Activated T-helper 1 cell treated with anti-CD3 and anti-CD28 coated beads, Interleukin-12 subunit alpha, Interleukin-12 subunit beta, Interleukin-2, Interleukin-4 antibody, amounts not matched to agents 30 ng/mL and 10 ng/mL and 1 ng/mL, durations not matched to agents 14 hours and 24 hours and 36 hours (primary cell): ENCODE measurements at regions not wholly inside any gene's neighbourhood (a gene's known extent, or its start where the extent isn't known, plus 50 kb on each side); places are given as distances from the start of the nearest gene placed in this dataset.

Source experiments
- DNase-seq: peaks from one replicate; pipeline ENCODE4 v3.0.0; 2021; ENCODE audit warnings: low spot score
- H3K27ac Mint-ChIP-seq: one replicate; pipeline ENCODE4 v1.8.0; 2021; ENCODE audit warnings: mild to moderate bottlenecking, mixed read lengths
- H3K27me3 Mint-ChIP-seq: one replicate; pipeline ENCODE4 v1.8.0; 2022; ENCODE audit warnings: mild to moderate bottlenecking, moderate library complexity, mixed read lengths; ENCODE audit not compliant: insufficient read depth
- H3K36me3 Mint-ChIP-seq: one replicate; pipeline ENCODE4 v1.8.0; 2021; ENCODE audit warnings: low read depth, mixed read lengths
- H3K4me1 Mint-ChIP-seq: one replicate; pipeline ENCODE4 v1.8.0; 2021; ENCODE audit warnings: low read depth, mixed read lengths
- H3K4me3 Mint-ChIP-seq: one replicate; pipeline ENCODE4 v1.8.0; 2021; ENCODE audit warnings: mild to moderate bottlenecking, moderate library complexity, mixed read lengths
- H3K9me3 Mint-ChIP-seq: one replicate; pipeline ENCODE4 v1.8.0; 2021; ENCODE audit warnings: mixed read lengths
- intact Hi-C: fragments of 100-400 bp; cut with micrococcal nuclease; formaldehyde crosslinking; loops from one replicate; pipeline ENCODE4 v1.15.1; 2024

DNA sequence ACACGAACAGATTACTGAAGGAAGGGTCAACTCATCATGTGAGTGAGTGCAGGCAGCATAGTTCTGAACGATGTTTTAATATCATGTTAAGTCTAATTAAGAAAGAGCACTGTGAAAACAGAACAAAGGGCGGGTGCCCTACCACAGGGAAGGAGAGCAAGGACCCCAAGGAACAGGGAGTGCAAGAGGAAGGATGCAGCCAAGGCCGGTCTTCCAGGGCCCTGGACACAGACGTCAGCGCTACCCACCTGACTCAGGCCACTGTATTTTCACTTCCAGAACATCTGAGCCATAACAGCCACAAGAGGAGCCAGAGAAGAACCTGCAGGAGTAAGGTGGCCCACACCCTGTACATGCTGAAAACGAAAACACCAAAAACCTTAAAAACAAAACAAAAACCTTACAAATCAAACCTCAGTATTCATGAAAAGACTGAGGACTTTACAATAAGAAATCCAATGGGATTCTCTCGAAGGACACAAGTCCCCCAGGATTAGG lies 506.1 kb upstream of the AKR1E2 start:
- Mint-ChIP-seq H3K36me3 (peaks cover 2% of the 10 kb centered on the region), H3K27me3 (peaks cover 16% of the 10 kb centered on the region)
- DNase-seq: no peak

DNA sequence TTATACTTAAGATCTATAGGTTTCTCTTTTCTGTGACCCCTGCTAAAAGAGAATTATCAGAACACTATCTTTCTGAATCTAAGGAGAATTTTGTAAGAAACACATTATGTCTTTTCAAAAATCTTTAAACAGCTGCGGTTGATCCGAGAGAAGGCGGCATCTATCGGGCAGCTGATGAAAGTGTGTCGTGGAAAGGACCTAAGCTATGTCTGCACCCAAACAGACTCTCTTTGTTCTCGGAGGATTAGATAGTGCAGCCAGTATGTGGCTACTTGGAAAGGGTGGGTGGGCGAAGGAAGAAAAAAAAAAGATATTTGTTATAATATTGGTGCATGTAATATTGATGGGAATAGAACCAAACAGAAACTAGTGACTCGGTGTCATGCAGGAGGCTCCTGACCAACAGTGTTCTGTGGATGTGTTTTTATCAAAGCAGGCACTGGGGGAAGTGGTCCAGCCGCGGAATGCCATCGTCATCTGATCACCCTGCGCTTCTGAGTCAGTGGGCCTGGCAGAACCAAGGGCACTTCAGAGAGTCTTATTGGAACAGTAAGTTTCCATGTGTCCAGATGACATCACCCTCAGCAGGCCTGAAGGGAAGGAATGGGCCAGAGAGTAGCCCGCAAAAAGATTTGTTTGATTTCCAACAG lies 509.7 kb upstream of the AKR1E2 start:
- intact Hi-C loops: no loop called here
- DNase-seq: no peak
- Mint-ChIP-seq H3K27me3 (peaks cover 10% of the 10 kb centered on the region), H3K4me3 (no peak overlapping the region), H3K27ac (no peak overlapping the region), H3K36me3 (no peaks in the 10 kb centered on the region), H3K4me1 (no peaks in the 10 kb centered on the region), H3K9me3 (no peaks in the 10 kb centered on the region)

More for the DNA sequence above, 506.1 kb upstream of the AKR1E2 start:
- intact Hi-C loops: no loop called here
- no peaks in the 10 kb centered on the region for H3K9me3 Mint-ChIP-seq
- no peak overlapping the region for H3K4me3 Mint-ChIP-seq
- H3K27ac Mint-ChIP-seq: no peak overlapping the region
- no peaks in the 10 kb centered on the region for H3K4me1 Mint-ChIP-seq

DNA sequence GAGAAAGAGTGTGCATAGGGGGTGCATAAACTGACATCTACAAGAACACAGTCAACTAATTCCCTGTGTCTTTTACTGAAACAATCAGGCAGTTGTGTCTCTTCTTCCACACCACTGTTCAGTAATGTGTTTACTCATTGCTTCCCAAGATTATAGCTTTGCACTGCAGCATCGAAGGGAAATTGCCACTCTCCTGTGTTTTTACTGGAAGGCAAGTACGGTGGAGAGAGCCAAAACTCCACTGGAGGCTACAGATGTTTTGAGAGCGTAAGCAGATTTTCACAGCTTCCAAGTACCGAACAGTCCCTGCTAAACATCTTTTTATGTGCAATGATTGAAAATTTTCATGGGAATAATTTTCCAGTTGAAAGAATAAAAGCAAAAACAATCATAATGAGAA lies 510.5 kb upstream of the AKR1E2 start:
- no peak for DNase-seq
- H3K27ac Mint-ChIP-seq: no peak overlapping the region
- H3K36me3 Mint-ChIP-seq: no peaks in the 10 kb centered on the region
- no peaks in the 10 kb centered on the region for H3K9me3 Mint-ChIP-seq
- no peaks in the 10 kb centered on the region for H3K4me1 Mint-ChIP-seq
- intact Hi-C loops: no loop called here
- peaks cover 10% of the 10 kb centered on the region for H3K27me3 Mint-ChIP-seq
- H3K4me3 Mint-ChIP-seq: no peak overlapping the region

DNA sequence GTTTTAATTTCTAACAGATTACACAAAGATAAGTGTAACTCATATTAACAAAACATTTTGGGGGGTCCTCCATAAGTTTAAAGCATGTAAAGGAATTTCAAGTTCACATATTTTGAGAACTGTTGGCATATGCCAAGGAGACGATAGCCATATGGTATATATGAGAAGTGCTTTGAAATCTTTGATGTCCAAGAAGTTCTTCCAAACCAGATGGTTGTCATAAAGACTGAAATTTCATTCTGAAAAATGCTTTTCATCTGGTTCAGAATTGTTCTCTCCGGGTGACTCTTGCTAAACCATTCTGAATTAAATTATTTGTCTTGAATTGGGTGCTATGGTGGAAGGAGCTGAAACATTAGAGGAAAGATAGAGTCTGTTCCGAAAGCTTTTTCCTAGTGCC lies 513.0 kb upstream of the AKR1E2 start:
- H3K27me3 Mint-ChIP-seq: peaks cover 10% of the 10 kb centered on the region
- no peak overlapping the region for H3K4me3 Mint-ChIP-seq
- intact Hi-C loops: no loop called here
- no peak overlapping the region for H3K27ac Mint-ChIP-seq
- H3K9me3 Mint-ChIP-seq: no peaks in the 10 kb centered on the region
- H3K4me1 Mint-ChIP-seq: no peaks in the 10 kb centered on the region
- no peak for DNase-seq
- no peaks in the 10 kb centered on the region for H3K36me3 Mint-ChIP-seq

DNA sequence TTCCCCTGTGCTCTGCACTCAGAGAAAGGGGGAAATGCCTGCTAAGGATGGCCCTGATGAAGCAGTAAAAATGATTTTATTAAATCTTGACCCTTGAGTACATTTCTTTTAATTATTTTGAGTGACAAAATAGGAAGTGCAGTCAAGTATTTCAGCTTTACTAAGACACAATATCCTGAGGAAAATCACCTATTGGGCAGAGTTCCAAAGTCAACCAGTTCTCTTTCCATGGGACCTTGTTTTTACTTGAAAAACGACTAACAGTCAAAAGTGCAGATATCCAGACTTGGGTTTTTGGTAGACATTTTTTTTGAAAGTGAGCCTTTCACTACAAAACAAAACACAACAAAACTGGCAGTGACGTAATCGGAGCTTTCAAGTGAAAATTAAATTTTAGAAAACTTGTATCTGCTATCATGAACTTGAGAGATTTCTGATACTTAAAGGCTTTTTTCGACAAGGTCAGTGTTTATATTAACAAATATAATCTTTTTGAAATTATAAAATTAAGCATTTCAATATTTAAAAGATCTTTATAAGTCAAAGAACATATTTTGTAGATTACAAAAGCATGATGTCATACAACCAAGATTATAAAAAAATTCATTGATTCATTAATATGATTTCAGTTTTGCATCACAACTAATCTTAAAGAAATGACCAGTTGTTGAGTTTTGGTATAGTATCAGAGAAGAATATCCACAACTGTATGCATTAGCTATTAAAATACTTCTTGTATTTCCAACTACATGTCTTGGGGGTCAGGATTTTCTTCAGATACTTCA lies 513.8 kb upstream of the AKR1E2 start:
- Mint-ChIP-seq H3K4me1 (no peaks in the 10 kb centered on the region), H3K9me3 (no peaks in the 10 kb centered on the region), H3K36me3 (no peaks in the 10 kb centered on the region), H3K27ac (no peak overlapping the region), H3K4me3 (no peak overlapping the region), H3K27me3 (peaks cover 10% of the 10 kb centered on the region)
- intact Hi-C loops: no loop called here
- no peak for DNase-seq

DNA sequence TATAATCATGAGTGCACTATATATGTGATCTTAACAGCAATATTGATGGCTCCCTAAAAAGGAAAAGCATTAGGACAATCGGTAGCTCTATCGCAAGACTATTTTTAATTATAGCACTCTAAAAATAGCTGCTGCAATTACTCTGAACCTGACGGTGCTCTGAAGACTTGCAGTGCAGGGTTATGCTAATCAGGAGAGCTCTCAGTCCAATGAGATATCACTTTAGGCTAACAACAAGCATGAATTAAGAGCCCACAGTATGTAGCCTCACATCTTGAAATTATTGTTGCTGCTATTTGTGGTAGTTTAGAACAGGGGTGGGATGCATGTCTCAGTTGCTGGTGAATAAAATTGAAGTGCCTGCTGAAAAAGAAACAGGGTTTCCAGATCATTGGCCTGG lies 515.8 kb upstream of the AKR1E2 start:
- Mint-ChIP-seq H3K36me3 (no peaks in the 10 kb centered on the region), H3K4me1 (no peaks in the 10 kb centered on the region), H3K27ac (no peak overlapping the region), H3K27me3 (peaks cover 18% of the 10 kb centered on the region), H3K9me3 (no peaks in the 10 kb centered on the region), H3K4me3 (no peak overlapping the region)
- DNase-seq: no peak
- intact Hi-C loops: no loop called here

DNA sequence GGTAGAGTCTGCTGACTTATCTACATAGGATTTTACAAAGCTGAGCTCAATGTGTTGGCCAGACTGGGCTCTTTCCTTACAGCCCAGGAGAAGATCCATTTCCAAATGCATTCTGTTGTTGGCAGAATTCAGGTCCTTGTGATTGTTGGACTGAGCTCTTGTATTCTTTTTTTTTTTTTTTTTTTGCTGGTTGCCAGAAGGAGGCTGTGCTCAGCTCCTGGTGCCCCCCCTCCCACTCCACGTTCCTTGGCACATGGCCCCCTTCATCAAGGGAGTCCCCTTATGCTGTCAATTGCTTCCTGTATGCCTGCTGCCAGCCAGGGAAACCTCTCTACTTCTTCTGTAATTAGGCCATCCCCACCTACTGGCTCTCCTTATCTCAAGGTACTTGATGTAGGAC lies 518.1 kb upstream of the AKR1E2 start:
- Mint-ChIP-seq H3K9me3 (no peaks in the 10 kb centered on the region), H3K36me3 (no peaks in the 10 kb centered on the region), H3K27me3 (peaks cover 23% of the 10 kb centered on the region), H3K4me3 (no peak overlapping the region), H3K27ac (no peak overlapping the region), H3K4me1 (no peaks in the 10 kb centered on the region)
- intact Hi-C loops: no loop called here
- DNase-seq: no peak

DNA sequence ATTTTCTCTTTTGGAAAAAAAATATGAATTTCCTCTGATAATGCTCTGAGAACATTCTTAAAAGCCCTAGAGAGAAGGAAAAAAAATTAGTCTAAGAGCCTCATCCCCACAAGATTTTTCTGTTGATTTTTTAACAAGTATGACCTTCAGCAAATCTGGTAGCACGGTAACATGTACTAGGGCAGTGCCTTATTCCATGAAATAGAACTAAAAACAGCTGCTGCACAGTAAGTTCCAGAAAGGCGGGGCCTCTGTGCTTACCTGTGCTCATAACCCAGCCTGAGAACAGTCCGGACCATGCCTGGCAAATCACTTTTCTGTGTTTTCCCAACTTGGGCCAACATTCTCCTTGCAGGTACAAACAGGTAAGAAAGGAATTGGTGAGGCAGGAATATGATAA lies 519.1 kb upstream of the AKR1E2 start:
- Mint-ChIP-seq H3K27ac (no peak overlapping the region), H3K27me3 (peaks cover 23% of the 10 kb centered on the region), H3K4me1 (no peaks in the 10 kb centered on the region), H3K4me3 (no peak overlapping the region), H3K36me3 (no peaks in the 10 kb centered on the region), H3K9me3 (no peaks in the 10 kb centered on the region)
- DNase-seq: no peak
- intact Hi-C loops: no loop called here

DNA sequence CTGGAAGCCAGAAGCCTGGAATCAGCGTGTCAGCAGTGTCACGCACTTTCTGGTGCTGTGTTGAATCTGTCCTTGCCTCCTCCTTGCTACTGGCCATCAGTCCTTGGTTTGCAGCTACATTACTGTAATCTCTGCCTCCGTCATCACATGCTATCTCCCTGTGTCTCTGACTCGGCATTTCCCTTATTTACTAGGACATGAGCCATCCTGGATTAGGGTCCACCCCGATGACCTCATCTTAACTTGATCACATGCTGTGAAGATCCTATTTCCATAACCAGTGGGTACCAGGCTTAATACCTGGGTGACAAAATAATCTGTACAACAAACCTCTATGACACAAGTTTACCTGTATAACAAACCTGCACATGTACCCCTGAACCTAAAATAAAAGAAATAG lies 518.0 kb upstream of the KLF6 start:
- no peaks in the 10 kb centered on the region for H3K4me1 Mint-ChIP-seq
- no peak for DNase-seq
- no peak overlapping the region for H3K4me3 Mint-ChIP-seq
- no peak overlapping the region for H3K27ac Mint-ChIP-seq
- H3K9me3 Mint-ChIP-seq: no peaks in the 10 kb centered on the region
- peaks cover 20% of the 10 kb centered on the region for H3K27me3 Mint-ChIP-seq
- H3K36me3 Mint-ChIP-seq: no peaks in the 10 kb centered on the region
- intact Hi-C loops: no loop called here

DNA sequence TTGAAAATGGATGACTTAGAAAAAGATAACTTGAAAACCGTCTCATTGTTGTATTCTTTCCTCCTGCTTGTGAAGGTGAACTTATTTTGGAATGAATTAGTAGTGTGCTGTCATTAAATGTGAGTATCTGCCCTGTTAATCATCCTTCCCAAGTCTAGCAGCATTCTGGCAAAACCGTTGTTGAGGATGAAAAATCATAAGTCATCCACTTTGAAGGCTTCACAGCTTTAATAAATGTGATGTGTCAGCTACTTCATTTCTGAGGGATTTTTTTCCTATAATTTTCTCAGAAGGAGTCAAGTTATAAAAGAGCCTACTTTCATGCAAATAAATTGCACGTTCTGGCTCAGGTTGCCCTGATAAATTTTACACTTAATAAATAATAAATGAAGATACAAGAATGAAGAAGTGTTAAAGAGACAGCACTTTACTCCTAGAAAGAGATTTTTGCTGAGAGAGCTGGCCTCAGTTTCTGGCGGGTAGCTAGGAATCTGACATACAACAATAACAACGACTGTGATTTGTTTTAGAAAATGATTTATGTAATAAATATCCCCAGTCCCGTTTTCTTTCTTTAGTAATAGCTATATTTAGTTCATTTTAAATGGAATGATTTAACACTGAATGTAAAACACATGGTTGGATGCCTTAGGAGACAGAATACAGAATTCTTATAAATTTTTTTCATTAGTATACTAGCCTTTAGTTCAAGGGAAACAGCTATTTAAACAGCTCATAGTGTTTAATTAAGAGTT lies 516.5 kb upstream of the KLF6 start:
- Mint-ChIP-seq H3K4me3 (no peak overlapping the region), H3K36me3 (no peaks in the 10 kb centered on the region), H3K9me3 (no peaks in the 10 kb centered on the region), H3K27ac (no peak overlapping the region), H3K27me3 (peaks cover 15% of the 10 kb centered on the region), H3K4me1 (no peaks in the 10 kb centered on the region)
- intact Hi-C loops: no loop called here
- no peak for DNase-seq

DNA sequence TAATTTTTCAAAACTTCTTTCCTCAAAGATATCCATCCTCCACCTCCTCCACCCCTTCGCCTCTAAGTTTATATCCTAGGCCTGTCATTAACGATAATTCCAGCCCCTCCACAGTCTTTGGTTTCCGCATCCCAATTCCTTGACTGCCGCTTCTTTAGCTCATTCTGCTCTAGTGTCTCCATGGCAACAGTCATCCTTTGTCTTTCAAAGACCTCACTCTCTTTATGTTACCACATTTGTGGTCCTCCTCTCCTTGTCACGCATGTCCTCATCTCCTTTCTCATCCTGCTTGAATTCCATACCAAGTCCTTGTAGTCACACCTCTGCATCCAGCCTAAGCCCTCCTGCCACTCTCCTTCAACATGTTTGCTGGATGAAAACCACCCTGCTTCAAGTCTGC lies 511.2 kb upstream of the KLF6 start:
- H3K27me3 Mint-ChIP-seq: no peaks in the 10 kb centered on the region
- DNase-seq: no peak
- intact Hi-C loops: no loop called here
- no peak overlapping the region for H3K4me3 Mint-ChIP-seq
- no peaks in the 10 kb centered on the region for H3K9me3 Mint-ChIP-seq
- H3K4me1 Mint-ChIP-seq: no peaks in the 10 kb centered on the region
- H3K27ac Mint-ChIP-seq: no peak overlapping the region
- no peaks in the 10 kb centered on the region for H3K36me3 Mint-ChIP-seq

DNA sequence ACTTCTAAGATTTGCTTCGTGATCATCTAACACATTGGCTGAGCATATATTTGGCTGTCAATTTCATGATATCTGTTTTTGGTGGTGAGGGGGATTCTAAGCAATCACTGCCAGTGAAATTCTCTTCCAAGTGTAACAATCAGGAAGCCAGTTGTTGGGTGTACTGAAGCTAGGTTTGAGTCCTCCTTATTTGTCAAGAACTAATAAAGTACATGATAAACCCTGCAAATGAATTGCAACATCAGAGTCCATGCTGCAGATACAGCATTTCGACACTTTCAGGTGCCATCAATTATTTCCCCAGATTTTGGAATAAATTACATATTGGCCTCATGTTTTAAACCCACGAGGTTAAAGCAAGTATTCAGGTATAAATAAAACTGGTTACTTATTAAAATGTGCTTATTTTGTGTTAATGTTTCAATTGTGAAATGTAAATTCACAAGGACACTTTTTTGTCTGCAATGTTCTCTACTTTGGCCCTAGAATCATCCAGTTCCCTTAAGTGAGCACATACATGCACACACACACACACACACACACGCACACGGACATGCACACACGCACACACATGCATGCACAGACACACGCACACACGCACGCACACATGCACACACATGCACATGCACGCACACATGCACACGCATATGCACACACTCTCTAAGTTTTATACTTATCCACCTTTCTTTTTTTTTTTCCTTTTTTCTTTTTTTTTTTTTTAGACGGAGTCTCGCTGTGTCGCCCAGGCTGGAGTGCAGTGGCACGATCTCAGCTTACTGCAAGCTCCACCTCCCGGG lies 510.2 kb upstream of the KLF6 start:
- no peaks in the 10 kb centered on the region for H3K9me3 Mint-ChIP-seq
- intact Hi-C loops: no loop called here
- H3K36me3 Mint-ChIP-seq: no peaks in the 10 kb centered on the region
- no peaks in the 10 kb centered on the region for H3K4me1 Mint-ChIP-seq
- peaks cover 2% of the 10 kb centered on the region for H3K27me3 Mint-ChIP-seq
- DNase-seq: no peak
- no peak overlapping the region for H3K27ac Mint-ChIP-seq
- no peak overlapping the region for H3K4me3 Mint-ChIP-seq
